Endothelial cell of umbilical vein (primary cell): ENCODE measurements at regions not wholly inside any gene's neighbourhood (a gene's known extent, or its start where the extent isn't known, plus 50 kb on each side); places are given as distances from the start of the nearest gene placed in this dataset.

Source experiments
- BruUV-seq: library from RNA; stranded (reverse); fragments of 400-500 nt; replicated peaks from 2 replicates; lab custom pipeline; 2021; lab: Mats Ljungman, UMichigan
- CTCF ChIA-PET: fragments of 300-600, 350-600 bp; sonication (Branson Sonifier 250); formaldehyde crosslinking; loops from one replicate; lab custom pipeline; 2021; ENCODE audit warnings: antibody characterized with exemption, inconsistent platforms; lab: Charles Lee
- POLR2A ChIA-PET: fragments of 300-600, 350-600 bp; sonication (Branson Sonifier 250); formaldehyde crosslinking; loops from one replicate; lab custom pipeline; 2021; ENCODE audit warnings: antibody characterized with exemption, inconsistent platforms; lab: Charles Lee
- DNase-seq: peaks from one replicate; pipeline ENCODE4 v3.0.0-alpha.2; 2011; ENCODE audit warnings: low read depth, low spot score
- FAIRE-seq: peaks from 2 replicates; lab custom pipeline; 2011; peaks lifted over from hg19 to GRCh38; lab: Jason Lieb, UNC
- H2AFZ ChIP-seq: 2 replicates; pipeline ENCODE4 v1.6.0; 2012; ENCODE audit warnings: low read depth, low read length, control low read depth, inconsistent platforms
- H3K27ac ChIP-seq: 2 replicates; pipeline ENCODE4 v1.5.1; 2011; ENCODE audit warnings: low read depth, mild to moderate bottlenecking, control low read depth, low read length, moderate library complexity; ENCODE audit not compliant: insufficient read depth
- H3K27me3 ChIP-seq, 2 experiments: 2 replicates each; pipeline versions ENCODE4 v1.6.0 to v1.6.1; 2011; ENCODE audit warnings: low read length in 2 of 2, mixed read lengths in 1 of 2; ENCODE audit not compliant: control insufficient read depth in 2 of 2, insufficient read depth in 2 of 2
- H3K36me3 ChIP-seq, 2 experiments: 2 replicates in 1 of 2; 3 replicates in 1 of 2; pipeline ENCODE4 v1.5.1; 2011; ENCODE audit warnings: low read length in 2 of 2, mild to moderate bottlenecking in 1 of 2, moderate library complexity in 1 of 2; ENCODE audit not compliant: control insufficient read depth in 2 of 2, insufficient read depth in 2 of 2; ENCODE audit errors: extremely low read depth in 1 of 2
- H3K4me1 ChIP-seq: 3 replicates; pipeline ENCODE4 v1.5.1; 2011; ENCODE audit warnings: mild to moderate bottlenecking, low read length; ENCODE audit not compliant: control insufficient read depth, insufficient read depth; ENCODE audit errors: extremely low read depth
- H3K4me2 ChIP-seq: 2 replicates; pipeline ENCODE4 v1.6.1; 2011; ENCODE audit warnings: low read length, control low read depth, mixed read lengths; ENCODE audit not compliant: insufficient read depth
- H3K4me3 ChIP-seq, 3 experiments: fragments of 200-600 bp in 1 of 3; sonication (generic), shearing (Covaris generic) in 1 of 3; replicated peaks in 1 of 3; 2 replicates each; pipeline ENCODE4 v1.5.1; 2011 to 2016; ENCODE audit warnings: control low read depth in 3 of 3, low read length in 3 of 3, mild to moderate bottlenecking in 2 of 3, inconsistent platforms in 1 of 3, low read depth in 1 of 3, moderate library complexity in 1 of 3; ENCODE audit not compliant: insufficient read depth in 1 of 3
- H3K79me2 ChIP-seq: 2 replicates; pipeline ENCODE4 v1.6.0; 2012; ENCODE audit warnings: low read length, inconsistent platforms; ENCODE audit not compliant: control insufficient read depth, insufficient read depth
- H3K9ac ChIP-seq: replicated peaks from 2 replicates; pipeline ENCODE3; 2011; ENCODE audit warnings: low read length, control low read depth; ENCODE audit not compliant: insufficient read depth; ENCODE audit errors: extremely low read depth
- H3K9me1 ChIP-seq: replicated peaks from 3 replicates; pipeline ENCODE4 v1.6.0; 2011; ENCODE audit warnings: mild to moderate bottlenecking, low read length; ENCODE audit not compliant: control insufficient read depth, insufficient read depth; ENCODE audit errors: extremely low read depth
- H3K9me3 ChIP-seq: replicated peaks from 2 replicates; pipeline ENCODE4 v1.5.1; 2012; ENCODE audit warnings: low read length, inconsistent platforms; ENCODE audit not compliant: control insufficient read depth, insufficient read depth
- H4K20me1 ChIP-seq: replicated peaks from 2 replicates; pipeline ENCODE3; 2011; ENCODE audit warnings: mild to moderate bottlenecking, low read length; ENCODE audit not compliant: control insufficient read depth, insufficient read depth; ENCODE audit errors: extremely low read depth
- CTCF ChIP-seq, 2 donors: IDR thresholded peaks; 1 replicate in 1 of 2; 2 replicates in 1 of 2; pipeline ENCODE4 v1.5.1; 2011; ENCODE audit warnings: low read length in 2 of 2, mild to moderate bottlenecking in 2 of 2, moderate library complexity in 2 of 2, control low read depth in 1 of 2, inconsistent platforms in 1 of 2, low read depth in 1 of 2; ENCODE audit not compliant: insufficient read depth in 1 of 2; ENCODE audit errors: extremely low read depth in 1 of 2
- EZH2 ChIP-seq: IDR thresholded peaks from 2 replicates; pipeline ENCODE4 v1.6.1; 2012; ENCODE audit warnings: borderline replicate concordance, low read depth, mild to moderate bottlenecking, moderate library complexity, low read length, inconsistent platforms; ENCODE audit not compliant: severe bottlenecking
- FOS ChIP-seq: IDR thresholded peaks from 2 replicates; pipeline ENCODE4 v1.6.1; 2011; ENCODE audit warnings: mild to moderate bottlenecking, low read length, moderate library complexity, borderline replicate concordance; ENCODE audit not compliant: insufficient read depth
- GATA2 ChIP-seq: IDR thresholded peaks from 2 replicates; pipeline ENCODE4 v1.7.0; 2011; ENCODE audit warnings: low read depth, mild to moderate bottlenecking, moderate library complexity, mixed read lengths, low read length; ENCODE audit not compliant: insufficient read length, insufficient read depth
- JUN ChIP-seq: IDR thresholded peaks from 2 replicates; pipeline ENCODE4 v1.6.1; 2011; ENCODE audit warnings: borderline replicate concordance, low read depth; ENCODE audit not compliant: insufficient read length, insufficient read depth
- MAX ChIP-seq: IDR thresholded peaks from 2 replicates; pipeline ENCODE4 v1.6.1; 2011; ENCODE audit not compliant: insufficient read depth, insufficient read length
- MYC ChIP-seq: IDR thresholded peaks from one replicate; pipeline ENCODE4 v1.6.1; 2011; ENCODE audit warnings: mild to moderate bottlenecking, low read depth, low read length
- POLR2A ChIP-seq: IDR thresholded peaks from 2 replicates; pipeline ENCODE4 v1.6.1; 2012; ENCODE audit warnings: low read depth, mild to moderate bottlenecking, control low read depth, low read length
- POLR2AphosphoS5 ChIP-seq: IDR thresholded peaks from 2 replicates; pipeline ENCODE4 v1.6.1; 2012; ENCODE audit warnings: low read depth, mild to moderate bottlenecking, control low read depth, low read length, moderate library complexity; ENCODE audit not compliant: insufficient read depth
- dilution Hi-C: fragments of 300-500 bp; cut with MboI; formaldehyde crosslinking; loops from one replicate; pipeline ENCODE4 v1.15.0; 2019; ENCODE audit warnings: low sequenced_read_pairs; ENCODE audit not compliant: extremely low pct_ligation_motif_present
- intact Hi-C: fragments of 100-400 bp; cut with micrococcal nuclease; formaldehyde crosslinking; loops from one replicate; pipeline ENCODE4 v1.10.0; 2022

GRCh38 chr18:1075876-1076275 is 171.2 kb downstream of the ADCYAP1 start:
- no peaks in the 10 kb centered on the region for H3K4me1 ChIP-seq
- H3K36me3 ChIP-seq: no peaks in the 10 kb centered on the region
- ChIA-PET POLR2A (no interaction called here), CTCF (interaction anchor here (1.9 kb wide), 1 partner anchor 114 kb away, joined by 10 read pairs; no protein-coding TSS in a partner anchor)
- H3K9me1 ChIP-seq: no peaks in the 10 kb centered on the region
- H3K27me3 ChIP-seq: peaks cover 2 to 3% of the 10 kb centered on the region in 2 experiments
- no peak overlapping the region for H3K9ac ChIP-seq
- H3K9me3 ChIP-seq: no peaks in the 10 kb centered on the region
- no peak overlapping the region for H2AFZ ChIP-seq
- DNase-seq (no peak), FAIRE-seq (no peak)
- TF ChIP-seq JUN (no peak), CTCF (IDR thresholded peaks at IDR 0.05; ENCODE audit: extremely low read depth in 1 of 2, insufficient read depth in 1 of 2, low read depth in 1 of 2, low read length in 2 of 2) (no peak), EZH2 (no peak), POLR2A (no peak), MAX (no peak), GATA2 (no peak), MYC (no peak), FOS (no peak), POLR2AphosphoS5 (no peak)
- H3K4me2 ChIP-seq: no peak overlapping the region
- intact Hi-C loops (no loop called here), dilution Hi-C loops (no loop called here)
- no peaks in the 10 kb centered on the region for H3K79me2 ChIP-seq
- BruUV-seq: no TSS peak
- H4K20me1 ChIP-seq: no peaks in the 10 kb centered on the region
- H3K27ac ChIP-seq: no peak overlapping the region
- H3K4me3 ChIP-seq: no peak overlapping the region
